GM12873 (cell line): ENCODE measurements at regions not wholly inside any gene's neighbourhood (a gene's known extent, or its start where the extent isn't known, plus 50 kb on each side); places are given as distances from the start of the nearest gene placed in this dataset.

Source experiments
- CTCF ChIP-seq: IDR thresholded peaks from 2 replicates; pipeline ENCODE4 v1.5.1; 2012; ENCODE audit warnings: low read depth, mild to moderate bottlenecking, moderate library complexity, low read length, control low read depth; ENCODE audit not compliant: insufficient read depth; ENCODE audit errors: missing control alignments

DNA sequence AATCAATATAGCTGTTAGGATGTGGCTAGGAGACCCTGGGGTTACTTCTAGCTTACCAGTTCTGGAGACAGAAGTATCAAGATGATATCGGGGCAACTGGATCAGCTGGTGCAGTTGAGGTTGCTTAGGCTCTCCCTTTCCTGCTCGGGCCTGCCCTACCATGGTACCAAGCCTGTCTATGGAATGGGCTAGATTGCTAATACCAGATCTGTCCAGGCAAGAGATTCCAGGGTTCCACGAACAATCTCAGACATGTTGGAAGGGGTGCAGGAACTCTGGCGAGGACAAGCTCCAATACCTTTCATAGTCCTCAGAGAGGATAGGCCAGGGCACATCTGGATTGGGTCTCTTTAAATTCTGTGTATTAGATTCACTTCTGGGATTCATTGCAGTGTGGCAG lies 53.8 kb downstream of the ADM start:
- no peak for TF ChIP-seq CTCF

DNA sequence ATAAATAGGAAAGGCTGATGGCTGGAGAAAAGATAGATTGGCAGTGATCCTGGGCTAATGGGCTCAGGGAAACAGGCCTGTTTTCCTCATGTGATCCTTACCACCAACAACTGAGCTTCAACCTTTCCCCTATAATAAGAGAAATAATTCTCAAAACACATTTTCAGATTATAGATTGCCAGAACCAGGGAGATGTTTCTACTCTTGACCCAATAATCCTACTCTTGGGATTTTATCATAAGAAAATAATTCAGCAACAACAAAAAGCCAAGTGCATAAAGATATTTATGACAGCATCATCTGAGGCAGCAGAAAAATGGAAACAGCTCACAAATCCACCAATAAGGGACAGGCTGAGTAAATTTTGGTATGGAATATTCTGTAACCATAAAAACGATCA lies 54.3 kb downstream of the ADM start:
- TF ChIP-seq CTCF: no peak

GRCh38 chr11:10360835-10361234 lies 56.0 kb downstream of the ADM start:
- TF ChIP-seq CTCF: no peak

- TF ChIP-seq CTCF: no peak
These were observed 60.2 kb downstream of the ADM start for GRCh38 chr11:10365045-10365444.

- TF ChIP-seq CTCF: peak; percentile 94
These were observed 61.9 kb downstream of the ADM start for GRCh38 chr11:10366568-10367331.

DNA sequence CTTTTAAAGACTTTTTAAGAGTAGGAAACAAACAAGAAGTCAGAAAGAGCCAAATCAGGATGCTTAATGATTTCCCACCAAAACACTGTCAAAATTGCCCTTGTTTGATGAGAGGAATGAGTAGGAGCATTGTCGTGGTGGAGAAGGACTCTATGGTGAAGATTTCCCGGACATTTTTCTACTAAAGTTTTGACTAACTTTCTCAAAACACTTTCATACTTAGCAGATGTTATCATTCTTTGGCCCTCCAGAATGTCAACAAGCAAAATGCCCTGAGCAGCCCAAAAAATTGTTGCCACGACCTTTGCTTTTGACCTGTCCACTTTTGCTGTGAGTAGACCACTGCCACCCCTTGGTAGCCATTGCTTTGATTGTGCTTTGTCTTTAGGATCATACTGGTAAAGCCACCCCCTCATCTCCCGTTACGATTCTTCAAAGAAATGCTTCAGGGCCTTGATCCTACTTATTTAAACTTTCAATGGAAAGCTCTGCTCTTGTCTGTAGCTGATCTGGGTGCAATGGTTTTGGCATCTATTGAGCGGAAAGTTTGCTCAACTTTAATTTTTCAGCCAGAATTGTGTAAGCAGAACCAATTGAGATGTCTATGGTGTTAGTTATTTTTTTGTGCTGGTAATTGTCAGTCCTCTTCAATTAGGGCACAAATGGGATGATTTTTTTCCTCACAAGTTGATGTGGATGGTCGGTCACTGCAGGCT lies 67.2 kb downstream of the ADM start:
- TF ChIP-seq CTCF: no peak

DNA sequence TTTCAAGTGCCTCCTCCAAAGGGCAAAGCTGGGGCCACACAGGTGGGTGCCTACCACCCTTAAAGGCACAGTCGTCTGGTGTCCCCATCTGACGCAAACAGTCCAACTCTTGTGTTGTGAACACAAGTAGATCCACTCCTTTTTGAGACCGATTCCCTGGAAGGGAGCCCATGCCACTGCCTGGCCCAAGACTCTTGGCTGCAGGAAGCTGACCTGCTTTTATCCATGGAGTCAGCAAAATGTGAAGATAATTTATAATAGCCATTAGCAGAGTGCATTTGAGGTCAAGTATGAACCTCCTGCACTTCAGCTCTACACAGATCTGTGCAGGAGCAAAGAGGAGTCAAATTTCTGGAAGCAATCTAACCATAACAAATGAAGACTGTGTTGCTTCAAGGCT lies 68.5 kb downstream of the ADM start:
- TF ChIP-seq CTCF: no peak
